GM21619 (cell line): ENCODE measurements at regions not wholly inside any gene's neighbourhood (a gene's known extent, or its start where the extent isn't known, plus 50 kb on each side); places are given as distances from the start of the nearest gene placed in this dataset.

Source experiments
- ATAC-seq: cut with Tn5 transposase; IDR thresholded peaks from one replicate; pipeline ENCODE4 v1.9.1; 2021; ENCODE audit not compliant: unreplicated experiment

- no peak for ATAC-seq
Measured at GRCh38 chr5:110218981-110219380, 507.5 kb downstream of the TMEM232 start.

GRCh38 chr5:110219769-110220168 is 506.7 kb downstream of the TMEM232 start:
- no peak for ATAC-seq

GRCh38 chr5:110221036-110221435 is 505.4 kb downstream of the TMEM232 start:
- no peak for ATAC-seq

GRCh38 chr5:110224050-110224449 is 502.4 kb downstream of the TMEM232 start:
- ATAC-seq, result no peak

- ATAC-seq, result no peak
Measured at GRCh38 chr5:110225949-110226348, 500.5 kb downstream of the TMEM232 start.

GRCh38 chr5:110239786-110240185 is 486.7 kb downstream of the TMEM232 start:
- ATAC-seq, result no peak

- no peak for ATAC-seq
Measured at GRCh38 chr5:110242950-110243349, 483.5 kb downstream of the TMEM232 start.

GRCh38 chr5:110248921-110249320 is 477.6 kb downstream of the TMEM232 start:
- no peak for ATAC-seq

- no peak for ATAC-seq
Measured at GRCh38 chr5:110250355-110250754, 476.1 kb downstream of the TMEM232 start.

- ATAC-seq, result no peak
Measured at GRCh38 chr5:110250755-110251154, 475.7 kb downstream of the TMEM232 start.

GRCh38 chr5:110251366-110251765 is 475.1 kb downstream of the TMEM232 start:
- ATAC-seq, result no peak

- ATAC-seq, result no peak
Measured at GRCh38 chr5:110255194-110255593, 471.3 kb downstream of the TMEM232 start.

GRCh38 chr5:110256298-110256697 is 470.2 kb downstream of the TMEM232 start:
- ATAC-seq, result no peak

- ATAC-seq, result no peak
Measured at GRCh38 chr5:110257971-110258370, 468.5 kb downstream of the TMEM232 start.

- no peak for ATAC-seq
Measured at GRCh38 chr5:110258460-110259216, 467.8 kb downstream of the TMEM232 start.

- no peak for ATAC-seq
Measured at GRCh38 chr5:110262749-110263148, 463.7 kb downstream of the TMEM232 start.

GRCh38 chr5:110264661-110265060 is 461.8 kb downstream of the TMEM232 start:
- ATAC-seq, result no peak

GRCh38 chr5:110265162-110265561 is 461.3 kb downstream of the TMEM232 start:
- no peak for ATAC-seq

GRCh38 chr5:110267714-110268113 is 458.8 kb downstream of the TMEM232 start:
- no peak for ATAC-seq

- no peak for ATAC-seq
Measured at GRCh38 chr5:110268283-110268682, 458.2 kb downstream of the TMEM232 start.

GRCh38 chr5:110268985-110269384 is 457.5 kb downstream of the TMEM232 start:
- no peak for ATAC-seq

GRCh38 chr5:110269478-110270142 is 456.9 kb downstream of the TMEM232 start:
- no peak for ATAC-seq

GRCh38 chr5:110275878-110276277 is 450.6 kb downstream of the TMEM232 start:
- no peak for ATAC-seq
